Adrenal gland (tissue), 5 donors: ENCODE measurements at regions not wholly inside any gene's neighbourhood (a gene's known extent, or its start where the extent isn't known, plus 50 kb on each side); places are given as distances from the start of the nearest gene placed in this dataset.

Experiments used
- POLR2A ChIP-seq, 2 donors: fragments of 450-650 bp; IDR thresholded peaks; one replicate each; pipeline ENCODE4 v1.6.1; 2017; ENCODE audit warnings: antibody characterized with exemption in 2 of 2, mild to moderate bottlenecking in 2 of 2, moderate library complexity in 1 of 2
- TF ChIP-seq, protein P1 (sequence below), 6 experiments: fragments of 450-650 bp in 4 of 6; fragments of 200-600 bp in 2 of 6; sonication (generic) in 1 of 6; IDR thresholded peaks; 1 replicate in 5 of 6; 2 replicates in 1 of 6; pipeline versions ENCODE4 v1.5.1 to v1.8.0; 2016 to 2021; ENCODE audit warnings: antibody characterized with exemption in 6 of 6, mild to moderate bottlenecking in 2 of 6, moderate library complexity in 1 of 6
- donor health status: DM: no; HTN: no; CAD: no.

GRCh38 chr2:48039209-48039990, 133.1 kb upstream of the FBXO11 start:
- TF ChIP-seq, protein P1, sequence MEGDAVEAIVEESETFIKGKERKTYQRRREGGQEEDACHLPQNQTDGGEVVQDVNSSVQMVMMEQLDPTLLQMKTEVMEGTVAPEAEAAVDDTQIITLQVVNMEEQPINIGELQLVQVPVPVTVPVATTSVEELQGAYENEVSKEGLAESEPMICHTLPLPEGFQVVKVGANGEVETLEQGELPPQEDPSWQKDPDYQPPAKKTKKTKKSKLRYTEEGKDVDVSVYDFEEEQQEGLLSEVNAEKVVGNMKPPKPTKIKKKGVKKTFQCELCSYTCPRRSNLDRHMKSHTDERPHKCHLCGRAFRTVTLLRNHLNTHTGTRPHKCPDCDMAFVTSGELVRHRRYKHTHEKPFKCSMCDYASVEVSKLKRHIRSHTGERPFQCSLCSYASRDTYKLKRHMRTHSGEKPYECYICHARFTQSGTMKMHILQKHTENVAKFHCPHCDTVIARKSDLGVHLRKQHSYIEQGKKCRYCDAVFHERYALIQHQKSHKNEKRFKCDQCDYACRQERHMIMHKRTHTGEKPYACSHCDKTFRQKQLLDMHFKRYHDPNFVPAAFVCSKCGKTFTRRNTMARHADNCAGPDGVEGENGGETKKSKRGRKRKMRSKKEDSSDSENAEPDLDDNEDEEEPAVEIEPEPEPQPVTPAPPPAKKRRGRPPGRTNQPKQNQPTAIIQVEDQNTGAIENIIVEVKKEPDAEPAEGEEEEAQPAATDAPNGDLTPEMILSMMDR (IDR thresholded peaks at IDR 0.05) = no peak
- TF ChIP-seq POLR2A (IDR thresholded peaks at IDR 0.05) = no peak
